ENCODE measurements at regions not wholly inside any gene's neighbourhood (a gene's known extent, or its start where the extent isn't known, plus 50 kb on each side); places are given as distances from the start of the nearest gene placed in this dataset.

DNA sequence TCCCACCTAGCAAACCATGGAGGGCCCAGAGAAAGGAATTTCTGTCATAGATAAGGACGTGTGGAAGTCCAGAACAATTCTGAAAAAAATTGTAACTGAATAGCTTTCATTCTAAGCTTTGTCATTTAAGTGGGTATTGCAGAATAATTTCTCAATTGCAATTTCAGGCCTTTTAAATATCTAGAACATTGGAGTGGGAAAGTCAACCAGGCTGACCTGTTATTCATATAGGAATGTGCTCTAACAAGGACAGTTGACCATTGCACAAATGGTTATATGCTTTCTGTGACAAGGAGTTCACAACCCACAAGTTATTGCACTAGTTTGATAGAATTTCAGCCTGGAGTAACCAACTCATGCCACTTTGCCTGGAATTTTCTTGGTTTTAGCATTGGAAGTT is 53.4 kb upstream of the OLIG3 start:
- TF ChIP-seq, protein P1, sequence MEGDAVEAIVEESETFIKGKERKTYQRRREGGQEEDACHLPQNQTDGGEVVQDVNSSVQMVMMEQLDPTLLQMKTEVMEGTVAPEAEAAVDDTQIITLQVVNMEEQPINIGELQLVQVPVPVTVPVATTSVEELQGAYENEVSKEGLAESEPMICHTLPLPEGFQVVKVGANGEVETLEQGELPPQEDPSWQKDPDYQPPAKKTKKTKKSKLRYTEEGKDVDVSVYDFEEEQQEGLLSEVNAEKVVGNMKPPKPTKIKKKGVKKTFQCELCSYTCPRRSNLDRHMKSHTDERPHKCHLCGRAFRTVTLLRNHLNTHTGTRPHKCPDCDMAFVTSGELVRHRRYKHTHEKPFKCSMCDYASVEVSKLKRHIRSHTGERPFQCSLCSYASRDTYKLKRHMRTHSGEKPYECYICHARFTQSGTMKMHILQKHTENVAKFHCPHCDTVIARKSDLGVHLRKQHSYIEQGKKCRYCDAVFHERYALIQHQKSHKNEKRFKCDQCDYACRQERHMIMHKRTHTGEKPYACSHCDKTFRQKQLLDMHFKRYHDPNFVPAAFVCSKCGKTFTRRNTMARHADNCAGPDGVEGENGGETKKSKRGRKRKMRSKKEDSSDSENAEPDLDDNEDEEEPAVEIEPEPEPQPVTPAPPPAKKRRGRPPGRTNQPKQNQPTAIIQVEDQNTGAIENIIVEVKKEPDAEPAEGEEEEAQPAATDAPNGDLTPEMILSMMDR (IDR thresholded peaks at IDR 0.05) = no peak
- TF ChIP-seq POLR2A (IDR thresholded peaks at IDR 0.05) = no peak

Data from heart left ventricle (tissue), 13 donors.